ENCODE measurements at regions not wholly inside any gene's neighbourhood (a gene's known extent, or its start where the extent isn't known, plus 50 kb on each side); places are given as distances from the start of the nearest gene placed in this dataset.

DNA sequence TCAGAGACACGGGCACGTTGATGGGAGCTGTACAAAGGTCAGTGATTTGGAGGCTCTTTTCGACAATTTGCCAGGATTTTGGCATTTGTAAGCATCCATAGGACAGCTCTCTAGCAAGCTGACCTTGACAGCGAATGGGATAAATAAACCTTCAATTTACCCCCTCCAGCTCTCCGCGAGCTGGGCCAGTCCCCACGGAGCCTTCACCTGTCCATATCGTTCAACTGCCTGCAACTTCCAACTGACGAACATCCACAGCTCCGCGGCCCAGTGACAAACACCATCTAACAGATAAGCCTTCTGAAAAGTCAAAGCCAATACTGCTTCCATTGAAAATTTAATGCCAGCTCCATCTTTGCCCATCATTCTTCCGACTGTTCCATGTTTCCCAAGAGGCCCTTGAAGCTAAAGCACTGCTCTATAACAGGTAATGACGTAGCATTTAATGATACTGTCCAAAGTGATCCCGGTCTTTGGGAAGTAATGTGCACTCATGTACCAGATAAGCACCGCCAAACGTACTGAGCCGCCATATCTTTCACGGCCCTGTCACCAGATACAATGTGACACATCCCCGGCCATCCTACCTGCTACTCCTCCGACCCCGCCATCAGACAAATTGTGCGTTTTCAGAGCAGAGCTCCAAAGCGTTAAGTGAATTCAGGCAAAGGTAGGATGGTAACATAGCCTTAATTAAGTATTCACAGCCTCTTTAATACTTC, 365.3 kb upstream of the ZNF507 start:
- H3K4me3 ChIP-seq, result no peak overlapping the region
- no peaks in the 10 kb centered on the region for H3K36me3 ChIP-seq
- intact Hi-C loops (cut with DNase I), result no loop called here
- H3K9ac ChIP-seq (ENCODE audit: low read depth in 2 of 2, low read length in 2 of 2), result no peak overlapping the region
- H3K9me3 ChIP-seq, result no peaks in the 10 kb centered on the region
- TF ChIP-seq, protein P1, sequence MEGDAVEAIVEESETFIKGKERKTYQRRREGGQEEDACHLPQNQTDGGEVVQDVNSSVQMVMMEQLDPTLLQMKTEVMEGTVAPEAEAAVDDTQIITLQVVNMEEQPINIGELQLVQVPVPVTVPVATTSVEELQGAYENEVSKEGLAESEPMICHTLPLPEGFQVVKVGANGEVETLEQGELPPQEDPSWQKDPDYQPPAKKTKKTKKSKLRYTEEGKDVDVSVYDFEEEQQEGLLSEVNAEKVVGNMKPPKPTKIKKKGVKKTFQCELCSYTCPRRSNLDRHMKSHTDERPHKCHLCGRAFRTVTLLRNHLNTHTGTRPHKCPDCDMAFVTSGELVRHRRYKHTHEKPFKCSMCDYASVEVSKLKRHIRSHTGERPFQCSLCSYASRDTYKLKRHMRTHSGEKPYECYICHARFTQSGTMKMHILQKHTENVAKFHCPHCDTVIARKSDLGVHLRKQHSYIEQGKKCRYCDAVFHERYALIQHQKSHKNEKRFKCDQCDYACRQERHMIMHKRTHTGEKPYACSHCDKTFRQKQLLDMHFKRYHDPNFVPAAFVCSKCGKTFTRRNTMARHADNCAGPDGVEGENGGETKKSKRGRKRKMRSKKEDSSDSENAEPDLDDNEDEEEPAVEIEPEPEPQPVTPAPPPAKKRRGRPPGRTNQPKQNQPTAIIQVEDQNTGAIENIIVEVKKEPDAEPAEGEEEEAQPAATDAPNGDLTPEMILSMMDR (IDR thresholded peaks at IDR 0.05), result no peak
- H3K27me3 ChIP-seq, result no peaks in the 10 kb centered on the region
- no peaks in the 10 kb centered on the region for H3K4me1 ChIP-seq
- no peak for DNase-seq
- H3K27ac ChIP-seq, result no peak overlapping the region

DNA sequence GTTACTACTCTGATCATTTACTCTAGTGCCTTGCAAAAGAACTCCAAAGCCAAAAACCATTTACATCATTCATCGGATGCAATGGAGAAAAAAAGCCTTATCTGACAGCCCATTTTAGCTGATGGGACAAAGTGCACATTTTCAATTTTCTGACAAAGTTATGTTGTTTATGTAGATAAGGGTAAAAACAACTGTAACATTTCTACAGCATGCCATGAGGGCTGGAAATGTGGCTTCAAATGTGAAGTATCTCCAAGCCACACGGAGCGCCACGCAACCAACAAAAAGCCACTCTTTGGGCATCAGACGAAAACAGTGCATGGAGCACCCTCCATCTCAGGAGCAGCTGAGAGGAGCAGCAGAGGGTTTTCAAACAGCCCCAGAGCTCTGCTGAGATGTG, 364.6 kb upstream of the ZNF507 start:
- Histone ChIP-seq H3K9me3 (no peaks in the 10 kb centered on the region), H3K27me3 (no peaks in the 10 kb centered on the region)
- TF ChIP-seq, protein P1 (IDR thresholded peaks at IDR 0.05), result no peak

DNA sequence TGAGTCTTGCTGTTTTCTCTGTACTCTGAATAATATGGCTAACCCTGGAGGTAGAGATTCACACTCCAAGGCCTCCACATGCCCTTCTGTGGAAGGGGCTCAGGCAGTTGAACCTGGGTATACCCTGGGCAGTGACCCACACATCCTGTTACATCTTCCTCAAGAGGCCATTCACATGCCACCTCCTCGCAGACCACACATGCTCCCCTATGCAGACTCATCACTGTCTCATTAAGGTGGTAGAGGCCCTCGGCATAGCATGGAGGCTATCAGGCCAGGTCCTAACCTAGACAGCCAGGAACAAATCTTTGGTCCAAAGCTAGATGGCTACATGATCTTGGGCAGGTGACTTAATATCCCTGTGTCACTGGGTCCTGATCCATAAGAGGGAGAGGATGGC, 363.9 kb upstream of the ZNF507 start:
- TF ChIP-seq, protein P1 (IDR thresholded peaks at IDR 0.05), result no peak
- Histone ChIP-seq H3K36me3 (no peaks in the 10 kb centered on the region), H3K27ac (no peak overlapping the region), H3K9ac (ENCODE audit: low read depth in 2 of 2, low read length in 2 of 2) (no peak overlapping the region), H3K4me1 (no peaks in the 10 kb centered on the region), H3K9me3 (no peaks in the 10 kb centered on the region), H3K27me3 (no peaks in the 10 kb centered on the region), H3K4me3 (no peak overlapping the region)
- intact Hi-C loops (cut with DNase I), result no loop called here
- no peak for DNase-seq

More for the DNA sequence above, 364.6 kb upstream of the ZNF507 start:
- Histone ChIP-seq H3K36me3 (no peaks in the 10 kb centered on the region), H3K27ac (no peak overlapping the region), H3K4me3 (no peak overlapping the region), H3K9ac (ENCODE audit: low read depth in 2 of 2, low read length in 2 of 2) (no peak overlapping the region), H3K4me1 (no peaks in the 10 kb centered on the region)
- DNase-seq, result no peak
- intact Hi-C loops (cut with DNase I), result no loop called here

DNA sequence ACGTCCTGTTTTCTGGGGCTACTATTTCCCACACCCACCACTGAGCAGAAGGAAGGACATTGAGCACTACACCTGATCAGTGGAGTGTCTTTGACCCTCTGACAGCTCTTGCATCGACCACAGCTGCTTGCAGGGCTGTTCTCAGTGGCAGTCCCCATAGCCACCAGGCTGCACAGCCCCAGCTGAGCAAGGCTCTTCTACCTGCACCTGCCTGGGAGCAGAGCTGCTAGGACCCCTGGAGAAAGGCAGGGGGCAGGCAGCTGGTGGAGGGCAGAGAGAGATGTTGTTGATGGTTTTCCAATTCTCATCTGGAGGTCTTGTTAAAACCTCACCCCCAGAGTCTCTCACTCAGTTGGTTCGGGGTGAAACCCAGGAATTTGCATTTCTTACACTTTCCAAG, 361.8 kb upstream of the ZNF507 start:
- no peak for DNase-seq
- no peaks in the 10 kb centered on the region for H3K4me1 ChIP-seq
- no peak overlapping the region for H3K27ac ChIP-seq
- H3K9me3 ChIP-seq, result no peaks in the 10 kb centered on the region
- no peak overlapping the region for H3K4me3 ChIP-seq
- no peak overlapping the region for H3K9ac ChIP-seq (ENCODE audit: low read depth in 2 of 2, low read length in 2 of 2)
- H3K27me3 ChIP-seq, result no peaks in the 10 kb centered on the region
- intact Hi-C loops (cut with DNase I), result no loop called here
- no peaks in the 10 kb centered on the region for H3K36me3 ChIP-seq
- TF ChIP-seq, protein P1 (IDR thresholded peaks at IDR 0.05), result no peak

DNA sequence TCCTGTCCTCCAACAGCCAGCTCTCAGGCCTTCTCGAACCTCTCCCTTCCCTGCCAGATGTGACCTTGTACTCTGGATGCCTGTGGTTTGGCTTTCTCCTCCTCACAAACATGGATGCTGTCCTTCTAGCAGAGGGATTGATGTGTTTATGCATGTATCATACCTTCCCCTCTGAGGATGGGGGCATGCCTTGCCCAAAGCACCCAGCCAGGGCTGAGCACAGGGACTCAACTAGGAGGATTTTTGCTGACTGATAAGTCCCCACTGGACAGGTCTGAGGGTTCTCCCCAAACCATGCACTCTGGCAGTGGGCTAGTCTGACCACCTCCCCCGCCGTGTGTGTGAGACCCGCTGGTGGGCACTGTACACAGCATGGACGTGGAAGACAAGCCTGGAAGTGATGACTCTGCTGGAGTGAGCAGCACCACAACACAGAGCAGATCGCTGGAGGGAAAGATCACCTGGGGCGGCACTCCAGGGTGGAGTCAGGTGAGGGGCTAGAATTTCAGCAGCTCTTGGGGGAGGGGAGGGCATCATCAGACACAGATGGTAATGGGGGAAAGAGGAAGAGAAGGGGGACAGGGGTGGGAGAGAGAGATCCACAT, 360.3 kb upstream of the ZNF507 start:
- DNase-seq, result no peak
- no peaks in the 10 kb centered on the region for H3K4me1 ChIP-seq
- intact Hi-C loops (cut with DNase I), result no loop called here
- no peaks in the 10 kb centered on the region for H3K36me3 ChIP-seq
- H3K27me3 ChIP-seq, result no peaks in the 10 kb centered on the region
- TF ChIP-seq, protein P1 (IDR thresholded peaks at IDR 0.05), result no peak
- no peaks in the 10 kb centered on the region for H3K9me3 ChIP-seq
- no peak overlapping the region for H3K27ac ChIP-seq
- no peak overlapping the region for H3K9ac ChIP-seq (ENCODE audit: low read depth in 2 of 2, low read length in 2 of 2)
- H3K4me3 ChIP-seq, result no peak overlapping the region
